GM21723 (cell line): ENCODE measurements at regions not wholly inside any gene's neighbourhood (a gene's known extent, or its start where the extent isn't known, plus 50 kb on each side); places are given as distances from the start of the nearest gene placed in this dataset.

ENCODE experiments used
- ATAC-seq: cut with Tn5 transposase; IDR thresholded peaks from one replicate; pipeline ENCODE4 v1.9.1; 2021; ENCODE audit warnings: mild to moderate bottlenecking, moderate library complexity; ENCODE audit not compliant: unreplicated experiment

GRCh38 chr5:68771221-68771620, 322.6 kb upstream of the SLC30A5 start:
- ATAC-seq = no peak

GRCh38 chr5:68771732-68772131, 322.1 kb upstream of the SLC30A5 start:
- no peak for ATAC-seq

- ATAC-seq = no peak
Observed at GRCh38 chr5:68776381-68776780, 317.4 kb upstream of the SLC30A5 start.

- no peak for ATAC-seq
Observed at GRCh38 chr5:68777135-68777534, 316.7 kb upstream of the SLC30A5 start.

GRCh38 chr5:68778484-68778883, 315.3 kb upstream of the SLC30A5 start:
- no peak for ATAC-seq

GRCh38 chr5:68780299-68780955, 313.4 kb upstream of the SLC30A5 start:
- ATAC-seq = no peak

- no peak for ATAC-seq
Observed at GRCh38 chr5:68793074-68793473, 300.7 kb upstream of the SLC30A5 start.

- ATAC-seq = no peak
Observed at GRCh38 chr5:68793993-68794392, 299.8 kb upstream of the SLC30A5 start.

- no peak for ATAC-seq
Observed at GRCh38 chr5:68795190-68795589, 298.6 kb upstream of the SLC30A5 start.

GRCh38 chr5:68798877-68799843, 294.7 kb upstream of the SLC30A5 start:
- ATAC-seq = no peak

GRCh38 chr5:68802430-68802829, 291.4 kb upstream of the SLC30A5 start:
- ATAC-seq = no peak

GRCh38 chr5:68803881-68804319, 289.9 kb upstream of the SLC30A5 start:
- ATAC-seq = no peak

GRCh38 chr5:68804343-68804742, 289.5 kb upstream of the SLC30A5 start:
- no peak for ATAC-seq

- ATAC-seq = no peak
Observed at GRCh38 chr5:68805444-68805843, 288.4 kb upstream of the SLC30A5 start.

- ATAC-seq = no peak
Observed at GRCh38 chr5:68817632-68818031, 276.2 kb upstream of the SLC30A5 start.

- no peak for ATAC-seq
Observed at GRCh38 chr5:68818057-68818695, 275.6 kb upstream of the SLC30A5 start.

- no peak for ATAC-seq
Observed at GRCh38 chr5:68818870-68819269, 274.9 kb upstream of the SLC30A5 start.

- no peak for ATAC-seq
Observed at GRCh38 chr5:68821056-68821455, 272.8 kb upstream of the SLC30A5 start.

GRCh38 chr5:68822796-68823195, 271.0 kb upstream of the SLC30A5 start:
- ATAC-seq = no peak

- no peak for ATAC-seq
Observed at GRCh38 chr5:68823301-68823700, 270.5 kb upstream of the SLC30A5 start.

GRCh38 chr5:68830377-68830898, 263.4 kb upstream of the SLC30A5 start:
- no peak for ATAC-seq
